ENCODE measurements at regions not wholly inside any gene's neighbourhood (a gene's known extent, or its start where the extent isn't known, plus 50 kb on each side); places are given as distances from the start of the nearest gene placed in this dataset.

GRCh38 chr2:144999936-145000335 is 480.0 kb upstream of the ZEB2 start:
- TF ChIP-seq EZH2 (IDR thresholded peaks at IDR 0.05; ENCODE audit: borderline replicate concordance, low read depth, low read length, poor library complexity, severe bottlenecking): no peak
- TF ChIP-seq CTCF (conservative IDR thresholded peaks at IDR 0.05; ENCODE audit: low read depth, low read length): no peak
